Skeletal muscle tissue (tissue), 3 donors: ENCODE measurements at regions not wholly inside any gene's neighbourhood (a gene's known extent, or its start where the extent isn't known, plus 50 kb on each side); places are given as distances from the start of the nearest gene placed in this dataset.

ENCODE experiments used
- H3K27ac ChIP-seq: one replicate; pipeline ENCODE4 v1.7.0; 2013; ENCODE audit warnings: mild to moderate bottlenecking, low read depth, low read length, inconsistent platforms
- H3K27me3 ChIP-seq, 3 donors: one replicate each; pipeline ENCODE4 v1.7.0; 2013; ENCODE audit warnings: low read length in 3 of 3; ENCODE audit not compliant: control insufficient read depth in 3 of 3, insufficient read depth in 3 of 3
- H3K36me3 ChIP-seq, 3 donors: one replicate each; pipeline ENCODE4 v1.7.0; 2013; ENCODE audit warnings: low read length in 3 of 3; ENCODE audit not compliant: control insufficient read depth in 3 of 3, insufficient read depth in 3 of 3
- H3K4me1 ChIP-seq, 3 donors: one replicate each; pipeline ENCODE4 v1.7.0; 2013; ENCODE audit warnings: low read length in 3 of 3, mild to moderate bottlenecking in 3 of 3; ENCODE audit not compliant: control insufficient read depth in 3 of 3, insufficient read depth in 3 of 3
- H3K4me3 ChIP-seq, 3 donors: one replicate each; pipeline ENCODE4 v1.7.0; 2013; ENCODE audit warnings: low read length in 3 of 3
- H3K9ac ChIP-seq, 3 donors: one replicate each; pipeline ENCODE4 v1.7.0; 2013; ENCODE audit warnings: low read length in 3 of 3, mild to moderate bottlenecking in 3 of 3, moderate library complexity in 2 of 3, low read depth in 1 of 3
- H3K9me3 ChIP-seq, 3 donors: one replicate each; pipeline ENCODE4 v1.7.0; 2013; ENCODE audit warnings: low read length in 3 of 3; ENCODE audit not compliant: control insufficient read depth in 3 of 3
- donor health status: Osteomylitis.

DNA sequence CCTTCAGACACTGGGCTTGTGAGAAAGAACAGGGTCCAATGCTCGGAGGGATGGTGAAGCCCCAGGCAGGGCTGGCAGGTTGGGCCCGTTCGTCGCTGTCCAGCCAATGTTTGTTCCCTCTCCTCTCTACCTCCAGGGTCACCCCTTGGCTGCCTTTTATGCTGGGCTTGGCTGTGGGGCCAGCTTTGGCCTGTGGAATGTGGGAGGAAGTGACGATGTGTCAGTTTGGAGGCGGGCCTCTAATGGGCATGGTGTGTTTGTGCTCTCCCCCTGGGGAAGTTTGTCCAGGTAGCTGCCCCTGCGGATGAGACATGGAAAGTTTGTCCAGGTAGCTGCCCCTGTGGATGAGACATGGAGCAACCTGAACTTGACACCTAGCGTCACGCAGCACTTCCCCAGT lies 236.7 kb downstream of the GLRX3 start:
- Histone ChIP-seq H3K4me3 (no peak overlapping the region), H3K4me1 (no peaks in the 10 kb centered on the region), H3K36me3 (no peaks in the 10 kb centered on the region), H3K27me3 (peaks cover 0 to 33% (median 0%) of the 10 kb centered on the region in 3 donors), H3K9ac (no peak overlapping the region), H3K9me3 (no peaks in the 10 kb centered on the region), H3K27ac (no peak overlapping the region)

- H3K9ac ChIP-seq = no peak overlapping the region
- peaks cover 0 to 28% (median 5%) of the 10 kb centered on the region in 3 donors for H3K27me3 ChIP-seq
- H3K4me1 ChIP-seq = no peaks in the 10 kb centered on the region
- H3K36me3 ChIP-seq = no peaks in the 10 kb centered on the region
- H3K27ac ChIP-seq = no peak overlapping the region
- peaks cover 0 to 2% (median 0%) of the 10 kb centered on the region in 3 donors for H3K9me3 ChIP-seq
- no peak overlapping the region for H3K4me3 ChIP-seq
Observed at GRCh38 chr10:130377986-130378540, 241.9 kb downstream of the GLRX3 start.

DNA sequence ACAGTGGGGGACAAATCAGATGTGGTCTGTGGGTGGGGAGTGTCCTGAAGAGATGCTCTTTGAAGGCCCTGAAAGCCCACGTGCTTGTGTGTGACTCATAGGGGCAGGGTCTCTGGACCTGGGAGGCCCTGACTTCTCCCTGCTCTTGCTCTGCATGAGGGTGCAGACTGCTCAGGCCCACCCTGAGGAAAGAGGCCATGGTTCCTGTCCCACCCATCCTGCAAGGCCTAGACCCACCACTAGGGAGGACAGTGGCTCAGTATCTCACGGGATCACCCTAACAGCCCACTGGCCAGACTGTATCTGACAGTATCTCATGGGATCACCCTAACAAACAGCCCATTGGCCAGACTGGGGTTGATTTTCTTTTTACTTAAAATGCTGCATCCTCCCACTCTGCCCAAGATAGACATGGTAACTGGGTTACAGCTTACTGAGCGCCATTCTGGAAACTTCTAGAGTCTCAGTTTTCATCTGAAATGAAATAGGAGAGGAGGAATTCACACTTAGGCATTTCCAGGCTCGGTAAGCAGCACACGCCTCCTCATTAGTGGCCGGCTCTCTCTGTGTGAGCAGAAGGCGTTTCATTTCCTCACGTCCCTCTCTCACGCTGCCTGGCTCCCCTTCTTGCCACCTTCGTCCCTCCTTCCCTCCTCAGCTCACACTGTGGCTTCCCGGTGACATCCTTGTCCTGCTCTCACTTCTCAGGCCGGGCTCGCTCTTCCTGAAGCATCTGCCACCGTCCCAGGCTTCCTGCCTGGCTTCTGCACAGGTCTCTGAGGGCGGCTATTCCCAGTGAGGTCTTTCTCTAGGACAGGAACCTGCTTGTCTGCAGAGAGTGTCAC lies 242.6 kb downstream of the GLRX3 start:
- H3K4me1 ChIP-seq = no peaks in the 10 kb centered on the region
- H3K4me3 ChIP-seq = no peak overlapping the region
- no peak overlapping the region for H3K27ac ChIP-seq
- peaks cover 0 to 2% (median 0%) of the 10 kb centered on the region in 3 donors for H3K9me3 ChIP-seq
- H3K9ac ChIP-seq = no peak overlapping the region
- H3K27me3 ChIP-seq = peaks cover 0 to 28% (median 5%) of the 10 kb centered on the region in 3 donors
- H3K36me3 ChIP-seq = no peaks in the 10 kb centered on the region

DNA sequence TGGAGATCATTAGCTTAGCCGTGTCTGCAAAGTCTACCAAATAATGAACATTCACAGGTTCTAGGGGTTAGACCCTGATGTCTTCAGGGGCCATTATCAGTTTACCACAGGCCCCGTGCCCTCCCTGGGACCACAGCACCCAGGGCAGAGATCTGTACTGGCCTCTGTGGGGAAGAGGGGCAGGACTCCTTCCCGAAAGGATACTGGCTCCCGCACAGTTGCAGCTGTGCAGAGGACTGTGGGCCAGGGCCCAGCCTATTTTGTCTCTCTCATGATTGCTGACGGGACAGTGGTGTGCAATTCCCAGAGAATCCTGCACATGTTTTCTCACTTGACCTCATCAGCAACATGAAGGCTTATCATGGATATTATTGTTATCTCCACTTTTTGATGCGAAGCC lies 243.9 kb downstream of the GLRX3 start:
- H3K4me3 ChIP-seq = no peak overlapping the region
- peaks cover 0 to 2% (median 0%) of the 10 kb centered on the region in 3 donors for H3K9me3 ChIP-seq
- H3K9ac ChIP-seq = no peak overlapping the region
- peaks cover 0 to 28% (median 5%) of the 10 kb centered on the region in 3 donors for H3K27me3 ChIP-seq
- H3K36me3 ChIP-seq = no peaks in the 10 kb centered on the region
- H3K27ac ChIP-seq = no peak overlapping the region
- no peaks in the 10 kb centered on the region for H3K4me1 ChIP-seq

DNA sequence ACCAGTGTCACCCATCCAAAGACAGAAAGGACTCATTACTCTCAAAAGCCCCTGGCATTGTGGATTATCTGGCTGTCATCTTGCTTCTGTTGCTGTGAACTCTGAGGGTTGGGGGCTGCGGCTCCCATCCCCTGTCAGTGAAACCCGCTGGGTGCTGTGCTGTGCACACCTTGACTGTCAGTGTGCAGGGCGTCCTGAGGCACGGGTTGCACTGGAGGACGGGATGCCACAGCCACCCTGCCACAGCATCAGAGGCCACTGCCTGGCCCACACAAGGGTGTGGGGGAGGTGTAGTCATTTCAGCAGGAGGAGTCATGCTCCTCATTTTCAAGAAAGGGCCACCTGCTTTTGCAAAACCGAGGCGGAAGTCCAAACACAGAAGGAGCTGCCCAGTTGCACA lies 245.8 kb downstream of the GLRX3 start:
- Histone ChIP-seq H3K27ac (no peak overlapping the region), H3K9me3 (peaks cover 0 to 2% (median 0%) of the 10 kb centered on the region in 3 donors), H3K9ac (no peak overlapping the region), H3K4me1 (no peaks in the 10 kb centered on the region), H3K4me3 (no peak overlapping the region), H3K27me3 (peaks cover 0 to 24% (median 5%) of the 10 kb centered on the region in 3 donors), H3K36me3 (no peaks in the 10 kb centered on the region)

DNA sequence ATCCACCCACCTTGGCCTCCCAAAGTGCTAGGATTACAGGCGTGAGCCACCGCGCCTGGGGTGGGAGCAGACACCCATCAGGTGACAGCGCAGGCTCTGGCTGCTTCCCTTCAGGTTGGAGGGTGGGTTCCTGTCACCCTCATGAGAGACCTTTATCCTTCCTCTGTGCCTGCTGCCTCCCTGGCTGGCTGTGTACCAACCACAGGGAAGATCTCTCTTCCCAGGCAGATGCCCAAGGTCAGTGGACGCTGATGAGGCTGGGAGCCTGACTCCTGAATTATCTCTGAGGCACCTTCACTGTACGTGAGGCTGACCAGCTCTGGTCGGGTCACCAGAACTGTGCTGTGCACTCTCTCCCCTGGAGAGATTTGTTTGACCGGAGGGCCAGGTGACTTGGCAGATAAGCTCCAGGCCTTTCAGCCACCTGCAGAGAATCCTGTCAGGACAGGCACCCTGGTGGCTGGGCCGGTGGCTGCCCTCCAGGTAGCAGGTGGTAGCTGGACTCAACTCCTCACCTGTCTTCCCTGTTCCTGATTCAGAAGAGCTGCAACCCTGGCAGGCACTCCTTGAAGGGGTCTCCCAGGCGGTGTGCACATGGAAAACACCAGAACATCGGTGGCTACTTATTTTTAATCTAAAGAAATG lies 251.9 kb downstream of the GLRX3 start:
- Histone ChIP-seq H3K4me1 (no peaks in the 10 kb centered on the region), H3K9me3 (peaks cover 0 to 5% (median 4%) of the 10 kb centered on the region in 3 donors), H3K36me3 (no peaks in the 10 kb centered on the region), H3K27ac (no peak overlapping the region), H3K9ac (no peak overlapping the region), H3K4me3 (no peak overlapping the region), H3K27me3 (no peaks in the 10 kb centered on the region)

DNA sequence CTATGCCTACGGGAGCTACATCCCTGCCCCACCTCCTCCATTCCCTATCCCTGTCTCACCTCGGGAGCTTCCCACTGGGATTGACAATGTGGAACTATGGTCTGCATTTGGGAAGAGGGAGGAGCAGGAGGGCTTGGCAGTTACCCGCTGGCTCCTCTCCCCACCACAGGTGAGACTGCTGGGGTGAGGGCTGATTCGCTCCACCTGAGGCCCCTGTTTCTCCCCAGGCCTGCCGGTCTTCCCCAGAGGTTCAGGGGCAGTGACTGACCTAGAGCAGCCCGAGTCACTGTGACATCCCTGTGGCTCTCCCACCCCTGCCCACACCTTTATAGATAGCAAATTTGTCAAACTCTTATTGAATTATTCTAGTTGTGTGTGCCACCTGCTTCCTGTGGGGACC lies 252.6 kb downstream of the GLRX3 start:
- H3K9ac ChIP-seq = no peak overlapping the region

DNA sequence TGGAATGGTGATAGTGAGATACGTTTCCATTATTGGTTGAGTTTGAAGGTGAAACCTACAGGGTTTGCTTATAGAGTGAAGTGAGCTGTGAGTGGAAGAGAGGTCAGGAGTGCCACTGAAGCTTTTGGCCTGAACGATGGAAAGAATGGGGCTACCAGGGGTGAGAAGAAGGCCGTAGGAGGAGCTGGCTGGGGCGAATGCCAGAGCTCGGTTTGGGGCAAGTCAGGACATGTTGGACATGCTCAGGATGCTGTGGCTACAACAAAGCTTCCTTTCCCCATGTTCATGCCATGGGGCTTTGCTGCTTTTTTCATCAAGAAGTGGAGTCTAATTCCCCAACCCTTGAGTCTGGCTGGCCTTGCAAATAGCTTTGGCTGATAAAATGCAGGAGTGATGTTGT lies 253.7 kb downstream of the GLRX3 start:
- no peaks in the 10 kb centered on the region for H3K4me1 ChIP-seq
- no peak overlapping the region for H3K9ac ChIP-seq
- H3K27me3 ChIP-seq = no peaks in the 10 kb centered on the region
- H3K4me3 ChIP-seq = no peak overlapping the region
- no peak overlapping the region for H3K27ac ChIP-seq
- peaks cover 0 to 6% (median 5%) of the 10 kb centered on the region in 3 donors for H3K9me3 ChIP-seq
- no peaks in the 10 kb centered on the region for H3K36me3 ChIP-seq

More for the DNA sequence above, 252.6 kb downstream of the GLRX3 start:
- Histone ChIP-seq H3K36me3 (no peaks in the 10 kb centered on the region), H3K4me3 (no peak overlapping the region), H3K27ac (no peak overlapping the region), H3K4me1 (no peaks in the 10 kb centered on the region), H3K27me3 (no peaks in the 10 kb centered on the region), H3K9me3 (peaks cover 0 to 6% (median 5%) of the 10 kb centered on the region in 3 donors)

- Histone ChIP-seq H3K9ac (no peak overlapping the region), H3K27me3 (no peaks in the 10 kb centered on the region), H3K4me3 (no peak overlapping the region), H3K4me1 (no peaks in the 10 kb centered on the region), H3K9me3 (peaks cover 3 to 9% (median 9%) of the 10 kb centered on the region in 3 donors), H3K27ac (no peak overlapping the region), H3K36me3 (no peaks in the 10 kb centered on the region)
Observed at GRCh38 chr10:130392031-130392430, 255.8 kb downstream of the GLRX3 start.

GRCh38 chr10:130393342-130393741 lies 257.2 kb downstream of the GLRX3 start:
- Histone ChIP-seq H3K36me3 (no peaks in the 10 kb centered on the region), H3K9ac (no peak overlapping the region), H3K27ac (no peak overlapping the region), H3K4me3 (no peak overlapping the region), H3K27me3 (no peaks in the 10 kb centered on the region), H3K4me1 (no peaks in the 10 kb centered on the region), H3K9me3 (peaks cover 3 to 7% (median 5%) of the 10 kb centered on the region in 3 donors)
